Coronary artery (tissue), 2 donors: ENCODE measurements at regions not wholly inside any gene's neighbourhood (a gene's known extent, or its start where the extent isn't known, plus 50 kb on each side); places are given as distances from the start of the nearest gene placed in this dataset.

Experiments
- DNase-seq: peaks from one replicate; pipeline ENCODE4 v3.0.0-alpha.2; 2017; ENCODE audit warnings: low spot score
- H3K27ac ChIP-seq, 2 donors: fragments of 200-600 bp; sonication (generic); one replicate each; pipeline ENCODE4 v1.5.1; 2016 to 2019
- H3K4me3 ChIP-seq: fragments of 200-600 bp; sonication (generic); 2 replicates; pipeline ENCODE4 v1.5.1; 2016; ENCODE audit warnings: mild to moderate bottlenecking, moderate library complexity
- CTCF ChIP-seq: fragments of 200-600 bp; sonication (generic); IDR thresholded peaks from one replicate; pipeline ENCODE4 v1.5.1; 2019; ENCODE audit warnings: antibody characterized with exemption

- DNase-seq, result no peak
- no peak overlapping the region for H3K4me3 ChIP-seq
- no peak overlapping the region for H3K27ac ChIP-seq
- TF ChIP-seq CTCF, result no peak
Observed at GRCh38 chr9:27771803-27772545, 198.7 kb upstream of the C9orf72 start.

GRCh38 chr9:27784847-27785713 is 211.8 kb upstream of the C9orf72 start:
- Histone ChIP-seq H3K4me3 (no peak overlapping the region), H3K27ac (no peak overlapping the region)
- DNase-seq, result no peak
- no peak for TF ChIP-seq CTCF

GRCh38 chr9:27785714-27786100 is 212.4 kb upstream of the C9orf72 start:
- TF ChIP-seq CTCF, result no peak
- no peak overlapping the region for H3K27ac ChIP-seq
- DNase-seq, result no peak
- H3K4me3 ChIP-seq, result no peak overlapping the region

GRCh38 chr9:27787891-27788290 is 214.6 kb upstream of the C9orf72 start:
- TF ChIP-seq CTCF, result no peak
- Histone ChIP-seq H3K4me3 (no peak overlapping the region), H3K27ac (no peak overlapping the region)
- no peak for DNase-seq

GRCh38 chr9:27791311-27791710 is 218.0 kb upstream of the C9orf72 start:
- Histone ChIP-seq H3K4me3 (no peak overlapping the region), H3K27ac (no peak overlapping the region)
- no peak for DNase-seq
- no peak for TF ChIP-seq CTCF

- Histone ChIP-seq H3K4me3 (no peak overlapping the region), H3K27ac (no peak overlapping the region)
- TF ChIP-seq CTCF, result no peak
- no peak for DNase-seq
Observed at GRCh38 chr9:27792971-27793689, 219.8 kb upstream of the C9orf72 start.
